H1 (cell line): ENCODE measurements at regions not wholly inside any gene's neighbourhood (a gene's known extent, or its start where the extent isn't known, plus 50 kb on each side); places are given as distances from the start of the nearest gene placed in this dataset.

ENCODE experiments used
- CHD2 ChIP-seq: IDR thresholded peaks from 2 replicates; pipeline ENCODE4 v1.6.1; 2012; ENCODE audit warnings: low read length, improper control_type of control experiment
- POLR2A ChIP-seq, 2 experiments: IDR thresholded peaks; 1 replicate in 1 of 2; 2 replicates in 1 of 2; pipeline ENCODE4 v1.6.1; 2011; ENCODE audit warnings: low read depth in 2 of 2, low read length in 2 of 2, mild to moderate bottlenecking in 2 of 2; ENCODE audit errors: control extremely low read depth in 1 of 2
- POU5F1 ChIP-seq: IDR thresholded peaks from 2 replicates; pipeline ENCODE4 v1.6.1; 2011; ENCODE audit warnings: low read depth, mild to moderate bottlenecking, low read length, moderate library complexity
- SP1 ChIP-seq: IDR thresholded peaks from 2 replicates; pipeline ENCODE4 v1.6.1; 2011; ENCODE audit warnings: low read depth, low read length
- TF ChIP-seq, protein P1 (sequence below): fragments of 300-600 bp; sonication (generic); IDR thresholded peaks from 2 replicates; pipeline ENCODE4 v1.7.1; 2012; ENCODE audit warnings: low read length, moderate library complexity, mild to moderate bottlenecking, inconsistent platforms; ENCODE audit not compliant: insufficient replicate concordance

DNA sequence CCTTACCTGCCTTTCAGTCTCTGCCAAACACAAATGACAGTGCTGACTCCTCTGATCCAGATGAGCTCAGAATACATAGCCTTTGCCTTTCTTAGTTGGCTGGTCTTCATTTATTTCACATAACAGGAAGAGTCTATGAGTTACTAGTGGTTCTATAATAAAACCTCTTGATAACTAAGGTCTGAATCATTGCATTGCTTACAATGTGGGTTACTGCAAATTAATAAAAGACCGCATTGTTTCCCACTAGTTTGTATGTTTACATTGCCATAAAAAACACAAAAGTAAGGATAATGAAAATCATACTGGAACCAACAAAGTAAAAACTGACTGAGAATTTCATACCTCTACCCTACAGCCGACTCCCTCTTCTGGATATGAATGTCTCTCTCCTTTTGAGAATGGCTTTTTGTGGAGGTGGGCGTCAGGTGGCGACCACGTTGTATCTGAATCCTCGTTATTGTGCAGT is 62.0 kb upstream of the AKR1E2 start (continued):
- TF ChIP-seq, protein P1, sequence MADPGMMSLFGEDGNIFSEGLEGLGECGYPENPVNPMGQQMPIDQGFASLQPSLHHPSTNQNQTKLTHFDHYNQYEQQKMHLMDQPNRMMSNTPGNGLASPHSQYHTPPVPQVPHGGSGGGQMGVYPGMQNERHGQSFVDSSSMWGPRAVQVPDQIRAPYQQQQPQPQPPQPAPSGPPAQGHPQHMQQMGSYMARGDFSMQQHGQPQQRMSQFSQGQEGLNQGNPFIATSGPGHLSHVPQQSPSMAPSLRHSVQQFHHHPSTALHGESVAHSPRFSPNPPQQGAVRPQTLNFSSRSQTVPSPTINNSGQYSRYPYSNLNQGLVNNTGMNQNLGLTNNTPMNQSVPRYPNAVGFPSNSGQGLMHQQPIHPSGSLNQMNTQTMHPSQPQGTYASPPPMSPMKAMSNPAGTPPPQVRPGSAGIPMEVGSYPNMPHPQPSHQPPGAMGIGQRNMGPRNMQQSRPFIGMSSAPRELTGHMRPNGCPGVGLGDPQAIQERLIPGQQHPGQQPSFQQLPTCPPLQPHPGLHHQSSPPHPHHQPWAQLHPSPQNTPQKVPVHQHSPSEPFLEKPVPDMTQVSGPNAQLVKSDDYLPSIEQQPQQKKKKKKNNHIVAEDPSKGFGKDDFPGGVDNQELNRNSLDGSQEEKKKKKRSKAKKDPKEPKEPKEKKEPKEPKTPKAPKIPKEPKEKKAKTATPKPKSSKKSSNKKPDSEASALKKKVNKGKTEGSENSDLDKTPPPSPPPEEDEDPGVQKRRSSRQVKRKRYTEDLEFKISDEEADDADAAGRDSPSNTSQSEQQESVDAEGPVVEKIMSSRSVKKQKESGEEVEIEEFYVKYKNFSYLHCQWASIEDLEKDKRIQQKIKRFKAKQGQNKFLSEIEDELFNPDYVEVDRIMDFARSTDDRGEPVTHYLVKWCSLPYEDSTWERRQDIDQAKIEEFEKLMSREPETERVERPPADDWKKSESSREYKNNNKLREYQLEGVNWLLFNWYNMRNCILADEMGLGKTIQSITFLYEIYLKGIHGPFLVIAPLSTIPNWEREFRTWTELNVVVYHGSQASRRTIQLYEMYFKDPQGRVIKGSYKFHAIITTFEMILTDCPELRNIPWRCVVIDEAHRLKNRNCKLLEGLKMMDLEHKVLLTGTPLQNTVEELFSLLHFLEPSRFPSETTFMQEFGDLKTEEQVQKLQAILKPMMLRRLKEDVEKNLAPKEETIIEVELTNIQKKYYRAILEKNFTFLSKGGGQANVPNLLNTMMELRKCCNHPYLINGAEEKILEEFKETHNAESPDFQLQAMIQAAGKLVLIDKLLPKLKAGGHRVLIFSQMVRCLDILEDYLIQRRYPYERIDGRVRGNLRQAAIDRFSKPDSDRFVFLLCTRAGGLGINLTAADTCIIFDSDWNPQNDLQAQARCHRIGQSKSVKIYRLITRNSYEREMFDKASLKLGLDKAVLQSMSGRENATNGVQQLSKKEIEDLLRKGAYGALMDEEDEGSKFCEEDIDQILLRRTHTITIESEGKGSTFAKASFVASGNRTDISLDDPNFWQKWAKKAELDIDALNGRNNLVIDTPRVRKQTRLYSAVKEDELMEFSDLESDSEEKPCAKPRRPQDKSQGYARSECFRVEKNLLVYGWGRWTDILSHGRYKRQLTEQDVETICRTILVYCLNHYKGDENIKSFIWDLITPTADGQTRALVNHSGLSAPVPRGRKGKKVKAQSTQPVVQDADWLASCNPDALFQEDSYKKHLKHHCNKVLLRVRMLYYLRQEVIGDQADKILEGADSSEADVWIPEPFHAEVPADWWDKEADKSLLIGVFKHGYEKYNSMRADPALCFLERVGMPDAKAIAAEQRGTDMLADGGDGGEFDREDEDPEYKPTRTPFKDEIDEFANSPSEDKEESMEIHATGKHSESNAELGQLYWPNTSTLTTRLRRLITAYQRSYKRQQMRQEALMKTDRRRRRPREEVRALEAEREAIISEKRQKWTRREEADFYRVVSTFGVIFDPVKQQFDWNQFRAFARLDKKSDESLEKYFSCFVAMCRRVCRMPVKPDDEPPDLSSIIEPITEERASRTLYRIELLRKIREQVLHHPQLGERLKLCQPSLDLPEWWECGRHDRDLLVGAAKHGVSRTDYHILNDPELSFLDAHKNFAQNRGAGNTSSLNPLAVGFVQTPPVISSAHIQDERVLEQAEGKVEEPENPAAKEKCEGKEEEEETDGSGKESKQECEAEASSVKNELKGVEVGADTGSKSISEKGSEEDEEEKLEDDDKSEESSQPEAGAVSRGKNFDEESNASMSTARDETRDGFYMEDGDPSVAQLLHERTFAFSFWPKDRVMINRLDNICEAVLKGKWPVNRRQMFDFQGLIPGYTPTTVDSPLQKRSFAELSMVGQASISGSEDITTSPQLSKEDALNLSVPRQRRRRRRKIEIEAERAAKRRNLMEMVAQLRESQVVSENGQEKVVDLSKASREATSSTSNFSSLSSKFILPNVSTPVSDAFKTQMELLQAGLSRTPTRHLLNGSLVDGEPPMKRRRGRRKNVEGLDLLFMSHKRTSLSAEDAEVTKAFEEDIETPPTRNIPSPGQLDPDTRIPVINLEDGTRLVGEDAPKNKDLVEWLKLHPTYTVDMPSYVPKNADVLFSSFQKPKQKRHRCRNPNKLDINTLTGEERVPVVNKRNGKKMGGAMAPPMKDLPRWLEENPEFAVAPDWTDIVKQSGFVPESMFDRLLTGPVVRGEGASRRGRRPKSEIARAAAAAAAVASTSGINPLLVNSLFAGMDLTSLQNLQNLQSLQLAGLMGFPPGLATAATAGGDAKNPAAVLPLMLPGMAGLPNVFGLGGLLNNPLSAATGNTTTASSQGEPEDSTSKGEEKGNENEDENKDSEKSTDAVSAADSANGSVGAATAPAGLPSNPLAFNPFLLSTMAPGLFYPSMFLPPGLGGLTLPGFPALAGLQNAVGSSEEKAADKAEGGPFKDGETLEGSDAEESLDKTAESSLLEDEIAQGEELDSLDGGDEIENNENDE, result no peak
- TF ChIP-seq SP1 (no peak), CHD2 (no peak), POU5F1 (no peak), POLR2A (IDR thresholded peaks at IDR 0.05; ENCODE audit: control extremely low read depth in 1 of 2, low read depth in 2 of 2, low read length in 2 of 2) (no peak)
